HTR-8/SVneo (cell line): ENCODE measurements at regions not wholly inside any gene's neighbourhood (a gene's known extent, or its start where the extent isn't known, plus 50 kb on each side); places are given as distances from the start of the nearest gene placed in this dataset.

Experiments used
- DNase-seq: peaks from one replicate; pipeline ENCODE4 v3.0.0; 2011; ENCODE audit warnings: low spot score, mixed read lengths; ENCODE audit not compliant: insufficient read length
- FAIRE-seq: peaks from 2 replicates; lab custom pipeline; 2011; peaks lifted over from hg19 to GRCh38; lab: Jason Lieb, UNC

DNA sequence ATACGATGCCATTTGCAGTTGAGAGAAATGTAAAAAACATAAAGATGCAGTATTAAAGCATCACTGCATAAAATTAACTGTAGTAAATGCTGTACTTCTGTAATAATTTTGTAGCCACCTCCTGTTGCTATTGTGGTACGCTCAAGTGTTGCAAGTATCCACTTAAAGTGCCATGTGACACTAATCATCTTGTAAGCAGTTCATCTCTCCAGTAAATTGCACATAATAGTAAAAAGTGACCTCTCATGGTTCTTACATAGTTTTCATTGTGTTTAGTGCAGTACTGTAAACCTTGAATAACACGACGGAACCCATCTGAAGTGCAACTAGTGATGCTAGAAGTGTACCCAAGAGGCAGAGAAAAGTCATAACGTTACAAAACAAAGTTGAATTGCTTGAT, 190.1 kb upstream of the VGLL2 start:
- FAIRE-seq (no peak), DNase-seq (no peak)

DNA sequence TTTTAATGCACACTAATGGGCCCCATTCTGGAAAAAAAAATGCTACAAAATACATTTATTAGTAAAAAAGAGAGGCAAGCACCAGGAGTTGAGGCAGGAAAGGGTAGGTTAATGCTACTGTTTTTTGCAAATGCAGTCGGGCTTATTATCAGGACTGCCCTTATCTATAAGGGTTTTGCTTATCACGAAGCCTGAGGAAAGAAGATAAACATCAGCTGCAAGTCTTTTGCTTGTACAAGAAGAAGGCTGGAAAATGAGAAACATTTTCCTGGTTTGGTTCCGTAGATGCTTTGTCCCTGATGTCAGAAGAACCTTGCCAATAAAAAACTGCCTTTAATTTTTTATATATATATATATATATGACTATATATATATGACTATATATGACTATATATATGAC, 189.3 kb upstream of the VGLL2 start:
- FAIRE-seq (no peak), DNase-seq (no peak)

DNA sequence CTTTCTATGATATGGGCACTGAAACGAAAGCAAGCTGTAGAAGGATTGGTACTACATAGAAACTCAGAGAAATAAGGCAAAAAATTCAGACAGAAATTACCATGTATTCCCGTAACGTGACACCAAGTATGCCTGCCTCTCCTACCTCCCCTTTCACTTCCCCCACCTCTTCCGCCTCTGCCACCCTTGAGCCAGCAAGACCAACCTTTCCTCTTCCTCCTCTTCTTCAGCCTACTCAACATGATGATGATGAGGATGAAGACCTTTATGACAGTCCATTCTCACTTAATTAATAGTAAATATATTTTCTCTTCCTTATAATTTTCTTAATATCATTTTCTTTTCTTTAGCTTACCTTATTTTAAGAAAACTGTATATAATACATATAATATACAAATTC, 188.1 kb upstream of the VGLL2 start:
- no peak for DNase-seq
- FAIRE-seq = no peak

DNA sequence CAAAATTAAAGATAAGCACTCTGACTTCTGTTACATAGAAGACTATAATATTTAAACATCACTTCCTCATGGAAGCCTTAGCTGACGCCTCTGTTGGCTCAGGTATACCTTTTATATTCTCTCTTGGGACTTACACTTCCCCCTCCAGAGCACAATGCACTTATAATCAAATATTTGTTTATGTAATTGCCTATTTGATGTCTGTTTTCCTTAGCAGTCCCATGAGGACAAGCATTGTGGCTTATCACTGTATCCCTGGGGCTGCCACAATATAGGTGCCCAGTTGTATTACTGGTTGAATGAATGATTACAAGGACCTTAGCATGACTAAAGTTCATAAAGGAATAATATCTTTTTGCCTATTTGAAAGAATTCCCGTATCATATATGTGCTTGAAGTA, 186.7 kb upstream of the VGLL2 start:
- DNase-seq = no peak
- FAIRE-seq = no peak

DNA sequence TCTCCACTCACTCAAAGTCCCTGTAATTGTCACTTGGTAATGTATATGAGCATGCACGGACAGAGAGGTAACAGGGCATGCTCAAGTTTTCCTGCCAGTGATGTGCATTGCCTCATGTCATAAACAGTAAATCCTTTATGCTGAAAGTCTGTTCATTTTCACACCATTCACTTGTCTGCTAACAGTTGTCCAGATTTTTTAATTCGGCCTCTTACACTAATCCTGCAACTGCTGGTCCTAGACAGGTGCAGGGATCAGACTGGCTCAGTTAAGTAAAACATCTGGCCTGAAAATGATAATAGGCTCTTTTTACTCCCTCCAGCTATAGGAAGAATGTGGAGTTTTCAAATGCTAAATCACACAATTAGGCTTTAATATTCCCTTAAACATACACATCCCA, 185.4 kb upstream of the VGLL2 start:
- no peak for DNase-seq
- no peak for FAIRE-seq

DNA sequence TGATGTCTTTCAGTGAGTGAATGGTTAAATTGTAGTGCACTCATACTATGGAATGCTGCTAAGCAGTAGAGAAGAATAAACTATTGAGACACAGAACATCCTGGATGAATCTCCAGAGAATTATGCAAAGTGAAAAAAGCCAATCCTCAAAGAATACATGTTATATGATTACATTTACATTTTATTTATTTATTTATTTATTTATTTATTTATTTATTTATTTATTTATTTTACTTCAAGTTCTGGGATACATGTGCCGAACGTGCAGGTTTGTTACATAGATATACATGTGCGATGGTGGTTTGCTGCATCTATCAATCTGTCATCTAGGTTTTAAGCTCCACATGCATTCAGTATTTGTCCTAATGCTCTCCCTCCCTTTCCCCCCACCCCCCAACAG, 175.8 kb upstream of the VGLL2 start:
- DNase-seq (no peak), FAIRE-seq (no peak)

DNA sequence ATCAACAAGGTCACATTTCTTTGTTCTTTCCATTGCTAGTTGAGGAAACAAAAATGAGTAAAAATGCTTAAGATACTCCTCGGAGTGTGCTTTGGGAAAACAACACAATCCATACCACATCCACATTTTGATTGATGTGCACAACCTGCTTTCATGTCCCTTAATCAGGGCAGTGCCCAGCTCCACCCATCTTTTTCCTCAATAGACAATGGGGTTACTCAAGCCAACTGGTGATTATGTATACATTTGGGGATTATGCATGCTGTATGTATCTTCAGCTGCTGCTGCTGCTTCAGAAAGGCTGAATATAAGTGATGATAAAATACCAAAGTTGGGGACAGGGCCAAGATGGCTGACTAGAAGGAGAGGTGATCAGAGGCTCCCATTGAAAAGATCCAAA, 155.2 kb upstream of the VGLL2 start:
- FAIRE-seq = no peak
- DNase-seq = no peak

DNA sequence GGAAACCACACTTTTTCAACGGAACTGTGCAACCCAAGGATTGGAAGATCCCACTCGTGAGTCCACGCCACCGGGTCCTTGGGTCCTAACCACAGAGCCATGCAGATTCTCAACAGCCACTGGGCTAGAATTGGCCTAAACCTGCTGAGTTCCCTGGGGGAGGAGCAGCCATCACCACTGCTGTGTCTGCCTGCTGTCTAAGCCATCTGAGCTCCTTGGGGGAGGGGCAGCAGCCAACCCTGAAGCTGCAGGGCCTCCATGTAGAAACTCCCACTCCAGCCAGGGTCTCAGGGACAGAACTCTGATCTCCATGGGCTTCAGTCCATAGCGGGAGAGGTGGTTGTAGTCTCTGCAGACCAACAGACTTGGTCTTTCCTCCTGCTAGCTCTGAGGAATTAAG, 154.6 kb upstream of the VGLL2 start:
- no peak for FAIRE-seq

DNA sequence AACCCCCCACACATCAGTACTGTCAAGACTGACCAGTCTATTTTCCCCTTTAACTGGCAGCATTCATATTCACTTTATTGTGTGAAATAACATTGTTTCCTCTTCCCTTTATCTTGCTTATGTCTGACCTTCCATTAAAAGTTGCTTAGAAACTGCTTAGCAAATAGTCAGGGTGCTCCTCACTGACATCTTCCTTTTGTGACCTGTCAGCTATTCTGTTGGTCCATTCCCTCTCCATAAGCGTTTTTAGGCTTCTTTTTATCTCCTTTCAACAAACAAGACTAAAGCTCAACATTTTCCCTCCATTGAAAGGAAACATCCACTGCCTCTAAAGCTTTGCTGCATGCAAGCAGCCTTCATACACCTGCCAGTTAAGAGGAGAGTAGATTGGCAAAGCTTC, 147.7 kb upstream of the VGLL2 start:
- DNase-seq (no peak), FAIRE-seq (no peak)

More for the DNA sequence above, 154.6 kb upstream of the VGLL2 start:
- DNase-seq = no peak

DNA sequence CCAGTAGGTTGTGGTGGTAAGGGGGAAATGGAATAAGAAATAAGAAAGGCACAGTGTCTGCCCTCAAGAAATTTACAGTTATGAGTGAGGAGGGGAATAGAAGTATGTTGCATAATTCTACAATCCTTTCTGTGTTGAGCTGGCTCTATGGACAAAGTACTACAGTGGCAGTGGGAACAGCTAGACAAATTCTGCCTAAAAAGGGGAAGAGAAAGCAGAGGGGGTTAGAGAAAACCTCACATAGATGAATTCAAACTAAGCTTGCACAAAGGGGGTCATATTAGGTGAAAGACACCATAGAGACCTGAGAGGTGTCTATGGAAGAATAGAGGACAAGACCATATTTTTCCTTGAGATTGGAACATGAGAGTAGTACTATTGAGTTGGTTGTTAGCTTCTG, 146.9 kb upstream of the VGLL2 start:
- DNase-seq (no peak), FAIRE-seq (no peak)

DNA sequence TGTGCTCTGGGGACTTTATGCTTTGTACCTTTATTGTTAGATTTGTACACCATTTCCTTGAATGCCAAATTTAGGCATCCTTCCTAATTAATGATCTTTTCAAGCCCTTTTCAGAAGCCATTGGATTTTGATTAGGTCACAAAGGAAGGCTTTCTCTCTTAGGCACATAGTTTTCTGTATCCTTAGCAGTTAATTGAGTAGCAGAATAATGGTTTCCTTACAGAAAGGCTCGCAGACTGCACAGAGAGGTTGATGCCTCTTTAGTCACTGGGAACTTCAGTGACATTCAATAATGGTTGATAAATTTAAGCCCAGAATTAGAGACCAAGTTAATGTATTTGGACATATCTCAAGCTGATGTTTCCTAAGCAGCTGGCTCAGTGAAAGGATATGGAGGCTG, 139.1 kb upstream of the VGLL2 start:
- DNase-seq = no peak
- FAIRE-seq = no peak

DNA sequence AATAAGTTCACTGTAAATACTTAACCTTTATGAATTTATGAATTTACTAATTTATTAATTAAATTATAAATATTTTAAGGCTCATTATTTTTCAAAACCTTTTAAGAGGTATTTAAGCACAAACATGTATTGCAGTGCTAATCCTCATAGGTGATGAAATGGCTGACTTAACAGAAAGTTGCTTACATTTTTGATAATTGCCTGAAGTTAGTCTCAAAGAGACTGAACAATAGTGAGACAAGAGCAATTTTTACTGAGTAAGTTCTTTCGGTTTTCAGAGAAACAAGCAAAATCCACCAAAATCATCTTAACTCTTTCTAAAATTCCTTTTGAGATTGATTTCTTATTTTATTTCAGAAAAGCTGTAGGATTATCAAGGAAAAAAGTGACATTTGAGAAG, 137.3 kb upstream of the VGLL2 start:
- DNase-seq (no peak), FAIRE-seq (no peak)

DNA sequence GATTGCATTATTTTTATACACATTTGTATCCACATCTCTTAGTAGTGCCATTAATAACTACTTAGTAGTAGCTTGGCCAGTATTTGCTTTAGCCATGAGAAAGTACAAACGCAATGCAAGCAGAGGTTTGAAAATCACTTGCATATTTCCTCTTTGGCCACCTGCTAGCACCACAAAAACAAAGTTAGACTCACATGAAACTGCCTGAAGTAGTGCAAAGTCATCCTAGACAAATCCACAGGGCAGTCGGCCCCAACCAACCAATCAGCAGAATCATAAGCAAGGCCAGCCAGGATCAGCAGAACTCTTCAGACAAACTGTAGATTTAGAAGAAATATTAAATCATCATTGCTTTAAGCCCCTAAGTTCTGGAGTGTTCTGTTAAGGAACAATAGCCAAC, 135.2 kb upstream of the VGLL2 start:
- DNase-seq (no peak), FAIRE-seq (no peak)

DNA sequence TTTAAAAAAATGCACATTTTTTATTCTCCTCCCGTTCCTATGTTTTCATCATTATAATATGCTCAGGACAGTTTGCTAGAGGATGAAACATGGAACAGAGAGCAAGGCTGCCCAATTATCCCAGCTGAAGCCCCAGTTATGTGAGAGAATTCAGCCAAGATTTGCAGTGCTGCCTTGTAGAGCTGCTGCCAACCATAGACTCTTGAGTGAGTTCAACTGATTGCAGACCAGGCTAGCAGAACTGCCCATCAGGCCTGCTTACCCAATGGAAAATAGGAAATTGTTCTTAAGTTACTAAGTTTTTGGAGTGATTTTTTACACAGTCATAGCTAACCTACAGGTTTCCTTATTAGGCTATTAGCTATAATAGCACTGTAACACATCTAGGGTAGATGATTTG, 128.7 kb upstream of the VGLL2 start:
- DNase-seq (no peak), FAIRE-seq (no peak)

DNA sequence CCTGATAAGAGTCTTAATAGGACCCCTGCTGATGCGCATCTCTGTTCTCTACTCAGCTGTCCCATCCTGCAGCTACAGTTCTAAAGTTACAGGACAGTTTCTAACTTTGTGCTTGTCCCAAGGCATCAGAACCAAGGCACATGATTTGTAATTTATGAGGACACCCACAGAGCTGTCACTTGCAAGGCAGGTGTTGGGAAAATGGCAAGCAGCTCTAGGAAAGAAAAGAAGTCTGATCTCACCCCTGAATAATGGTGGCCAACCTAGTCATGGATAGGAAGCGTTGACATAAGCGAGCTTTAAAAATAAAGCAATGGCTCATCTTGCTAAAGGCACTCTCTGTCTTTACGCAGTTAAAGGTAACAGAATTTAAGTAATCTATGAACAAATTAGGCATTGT, 127.6 kb upstream of the VGLL2 start:
- no peak for DNase-seq
- FAIRE-seq = no peak

DNA sequence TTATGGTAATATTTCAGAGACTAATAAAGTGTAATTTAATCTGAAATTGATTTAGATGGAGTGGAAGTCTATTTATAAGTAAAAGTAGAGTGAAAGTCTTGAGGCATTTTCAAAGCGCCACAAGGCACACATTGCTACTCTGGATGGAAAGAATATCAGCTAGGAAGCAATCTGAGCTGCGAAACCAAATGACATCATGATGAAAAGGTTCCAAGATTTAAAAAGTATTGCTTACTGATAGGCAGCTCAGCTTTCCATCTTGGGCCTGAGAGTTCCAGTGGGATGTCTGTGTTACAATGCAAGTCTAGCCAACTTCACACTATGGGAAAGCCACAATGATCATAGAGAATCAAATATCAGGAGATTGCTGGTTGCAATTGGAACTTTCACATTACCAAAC, 126.9 kb upstream of the VGLL2 start:
- FAIRE-seq (no peak), DNase-seq (no peak)

DNA sequence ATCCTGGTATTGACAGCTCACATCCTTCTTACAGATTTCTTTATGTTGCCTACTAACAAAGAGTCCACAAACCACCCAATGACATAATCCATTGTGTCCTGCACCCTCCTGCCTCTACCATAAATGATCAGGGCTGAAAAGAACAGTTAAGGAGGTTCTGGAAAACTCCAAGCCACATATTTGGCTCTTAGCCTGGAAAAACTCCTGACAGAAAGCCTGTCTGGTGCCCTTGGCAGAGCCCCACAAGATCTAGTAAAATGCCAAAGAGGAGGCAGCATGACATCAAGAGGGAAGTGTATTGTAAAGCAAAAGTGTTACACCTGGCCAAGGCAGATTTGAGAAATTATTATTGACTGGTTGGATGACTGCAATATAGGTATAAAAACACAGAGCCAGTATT, 126.4 kb upstream of the VGLL2 start:
- DNase-seq (no peak), FAIRE-seq (no peak)

DNA sequence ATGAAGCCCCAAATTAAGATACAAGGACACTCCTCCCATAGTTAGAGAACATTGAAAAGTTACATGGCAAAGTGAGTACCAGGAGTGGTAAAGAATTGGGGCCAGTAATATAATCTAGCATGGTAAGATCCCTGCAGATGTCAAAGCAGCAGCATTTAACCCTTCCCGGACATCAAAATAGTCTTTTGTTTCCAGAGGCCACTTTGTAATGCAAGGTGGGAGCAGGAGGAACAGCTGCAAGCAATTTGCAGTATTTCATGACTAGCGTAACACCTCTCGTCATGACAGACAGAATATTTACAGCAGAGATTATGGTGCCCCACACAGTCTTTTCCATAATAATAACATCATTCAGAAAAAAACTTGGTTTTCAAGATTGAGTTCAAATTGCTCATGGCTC, 123.2 kb upstream of the VGLL2 start:
- no peak for DNase-seq
- FAIRE-seq = no peak

DNA sequence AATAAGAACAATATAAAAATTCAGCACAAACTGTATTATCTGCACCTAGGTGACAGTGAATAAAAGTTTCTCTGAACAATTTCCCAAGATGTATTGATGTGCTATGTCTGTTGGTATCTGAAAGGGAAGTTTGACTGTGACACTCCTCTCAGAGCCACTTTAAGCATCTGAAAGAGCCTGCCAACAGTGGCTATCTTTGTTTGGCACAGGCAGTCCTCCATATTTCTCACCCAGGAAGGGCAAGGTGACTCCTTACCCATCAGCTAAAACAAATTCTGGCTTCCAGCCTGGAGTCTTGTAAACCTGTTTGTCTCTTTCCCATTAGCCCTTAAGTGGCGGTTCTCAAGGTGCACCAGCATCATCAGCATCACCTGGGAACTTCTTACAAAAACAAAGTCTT, 122.4 kb upstream of the VGLL2 start:
- FAIRE-seq = no peak
- DNase-seq = no peak

DNA sequence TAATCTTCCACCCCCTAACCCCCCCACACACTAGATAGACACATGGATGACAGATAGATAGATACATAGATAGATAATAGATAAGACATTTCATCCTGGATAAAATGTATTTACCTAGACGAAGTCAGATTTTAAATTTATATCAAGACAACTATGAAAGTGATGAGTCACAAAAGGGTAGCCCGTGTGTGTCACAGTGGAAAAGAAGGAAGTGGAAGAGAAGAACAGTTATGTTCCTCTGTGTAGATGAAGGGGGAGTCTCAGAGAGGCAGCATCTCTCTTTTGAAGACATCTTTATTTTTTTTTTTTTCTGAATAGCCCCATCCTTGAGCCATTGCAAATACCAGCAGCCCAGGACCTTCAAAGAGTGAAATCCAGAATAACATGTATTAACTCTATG, 121.7 kb upstream of the VGLL2 start:
- no peak for DNase-seq
- FAIRE-seq = no peak

DNA sequence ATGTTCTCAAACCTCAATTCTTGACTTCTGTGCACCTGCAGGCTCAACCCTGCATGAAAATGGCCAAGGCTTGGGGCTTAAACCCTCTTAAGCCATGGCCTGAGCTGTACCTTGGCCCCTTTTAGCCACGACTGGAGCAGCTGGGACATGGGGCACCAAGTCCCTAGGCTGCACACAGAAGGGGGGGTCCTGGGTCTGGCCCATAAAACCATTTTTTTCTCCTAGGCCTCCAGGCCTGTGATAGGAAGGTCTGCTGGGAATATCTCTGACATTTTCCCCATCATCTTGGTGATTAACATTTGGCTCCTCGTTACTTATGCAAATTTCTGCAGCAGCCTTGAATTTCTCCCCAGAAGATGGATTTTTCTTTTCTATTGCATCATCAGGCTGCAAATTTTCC, 119.4 kb upstream of the VGLL2 start:
- FAIRE-seq = no peak

DNA sequence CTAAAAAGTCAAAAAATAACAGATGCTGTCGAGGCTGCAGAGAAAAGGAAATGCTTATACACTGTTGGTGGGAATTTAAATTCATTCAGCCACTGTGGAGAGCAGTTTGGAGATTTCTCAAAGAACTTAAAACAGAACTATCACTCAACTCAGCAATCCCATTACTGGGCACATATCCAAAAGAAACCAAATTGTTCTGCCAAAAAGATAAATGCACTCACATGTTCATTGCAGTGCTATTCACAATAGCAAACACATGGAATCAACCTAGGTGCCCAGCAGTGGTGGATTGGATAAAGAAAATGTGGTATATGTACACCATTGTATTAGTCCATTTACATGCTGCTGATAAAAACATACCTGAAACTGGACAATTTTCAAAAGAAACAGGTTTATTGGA, 116.0 kb upstream of the VGLL2 start:
- FAIRE-seq = no peak
- no peak for DNase-seq

More for the DNA sequence above, 119.4 kb upstream of the VGLL2 start:
- DNase-seq = no peak

DNA sequence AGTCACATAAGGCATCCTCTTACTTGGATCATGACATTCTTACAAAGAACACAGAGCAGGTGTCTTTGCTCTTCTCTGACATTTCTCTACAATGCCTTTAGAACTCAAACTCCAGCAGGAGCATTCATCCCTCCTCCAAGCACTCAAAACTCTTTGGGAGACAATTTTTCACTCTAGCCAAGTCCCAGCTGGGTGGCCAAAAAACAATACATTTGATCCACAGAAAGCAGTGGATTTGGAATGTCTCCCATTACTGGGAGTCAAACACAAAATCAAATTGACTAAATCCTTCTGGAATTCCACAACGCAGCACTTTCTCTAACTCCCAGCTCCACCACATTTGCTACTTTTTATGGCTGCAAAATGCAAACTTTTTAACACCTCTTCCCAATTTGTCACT, 108.6 kb upstream of the VGLL2 start:
- no peak for DNase-seq
- no peak for FAIRE-seq
